ENCODE measurements at regions not wholly inside any gene's neighbourhood (a gene's known extent, or its start where the extent isn't known, plus 50 kb on each side); places are given as distances from the start of the nearest gene placed in this dataset.
"Not testable (repeated sequence)": the region's sequence is repeated elsewhere in the genome, so short reads cannot be mapped to it uniquely, and the experiment has no call there.

GRCh38 chr2:210860276-210860675 lies 303.9 kb downstream of the CPS1 start:
- intact Hi-C loops (cut with micrococcal nuclease): no loop called here

GRCh38 chr2:210861038-210861665 lies 304.8 kb downstream of the CPS1 start:
- intact Hi-C loops (cut with micrococcal nuclease): no loop called here

DNA sequence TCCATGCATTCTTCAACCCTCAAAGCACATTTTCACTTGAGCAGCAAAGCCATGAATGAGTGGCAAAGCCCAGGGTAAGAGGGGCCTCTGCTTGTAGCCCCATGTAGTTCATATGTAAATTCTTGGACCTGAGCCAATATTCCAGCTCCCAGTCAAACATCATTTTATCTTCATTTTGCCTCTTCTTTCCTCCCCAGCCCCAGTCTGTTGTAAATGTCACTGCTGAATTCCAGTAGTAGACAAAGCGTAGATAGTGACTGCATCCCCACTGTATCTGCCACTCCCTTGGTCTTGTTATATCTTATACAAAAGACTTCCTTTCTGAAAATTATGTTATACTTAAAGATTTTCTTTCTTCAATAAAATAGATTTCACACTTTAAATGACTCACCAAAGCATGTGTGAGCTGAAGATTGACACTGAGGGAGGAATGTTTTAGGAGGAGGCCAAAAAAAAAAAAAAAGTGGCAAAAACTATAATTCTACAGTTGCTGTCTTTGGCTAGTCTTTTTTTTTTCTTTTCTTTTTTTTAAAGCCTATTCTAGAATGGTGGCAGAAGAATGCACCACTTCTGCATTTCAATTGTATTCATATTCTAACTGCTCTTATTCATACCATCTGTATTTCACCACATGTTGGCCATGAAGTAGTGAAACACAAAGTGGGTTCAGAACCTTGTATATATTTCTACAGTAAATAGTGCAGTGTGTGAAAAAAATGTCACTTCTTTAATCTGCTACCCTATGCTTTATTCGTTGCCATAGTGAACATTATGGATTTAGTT lies 306.1 kb downstream of the CPS1 start:
- intact Hi-C loops (cut with micrococcal nuclease): no loop called here

DNA sequence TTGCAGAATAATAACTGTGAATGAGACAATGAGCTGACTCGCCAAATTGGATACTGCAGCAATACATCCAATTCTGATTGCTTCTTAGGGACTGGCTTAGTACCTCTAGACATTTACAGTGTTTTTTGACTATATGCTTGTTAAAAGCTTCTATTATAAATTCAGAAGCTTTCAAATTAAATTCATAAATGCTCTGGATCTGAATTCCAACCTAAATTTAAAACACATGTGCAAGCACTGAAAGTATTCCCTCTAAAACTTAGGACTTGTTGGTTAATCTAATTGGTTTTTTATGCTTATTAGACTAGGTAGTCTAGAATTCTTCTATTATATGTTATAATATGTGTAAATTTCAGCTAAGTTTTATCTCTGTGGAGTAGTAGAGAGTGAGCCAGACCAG lies 306.9 kb downstream of the CPS1 start:
- intact Hi-C loops (cut with micrococcal nuclease): no loop called here

DNA sequence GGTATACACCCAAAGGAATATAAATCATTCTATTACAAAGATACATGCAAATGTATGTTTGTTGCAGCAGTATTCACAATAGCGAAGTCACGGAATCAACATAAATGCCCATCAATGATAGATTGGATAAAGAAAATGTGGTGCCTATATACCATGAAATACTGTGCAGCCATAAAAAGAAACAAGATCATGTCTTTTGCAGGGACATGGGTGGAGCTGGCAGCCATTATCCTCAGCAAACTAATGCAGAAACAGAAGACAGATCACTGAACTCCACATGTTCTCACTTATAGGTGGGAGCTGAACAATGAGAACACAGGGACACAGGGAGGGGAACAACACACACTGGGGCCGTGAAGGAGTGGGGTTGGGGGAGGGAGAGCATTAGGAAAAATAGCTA lies 315.2 kb downstream of the CPS1 start:
- intact Hi-C loops (cut with micrococcal nuclease): not testable (repeated sequence)

DNA sequence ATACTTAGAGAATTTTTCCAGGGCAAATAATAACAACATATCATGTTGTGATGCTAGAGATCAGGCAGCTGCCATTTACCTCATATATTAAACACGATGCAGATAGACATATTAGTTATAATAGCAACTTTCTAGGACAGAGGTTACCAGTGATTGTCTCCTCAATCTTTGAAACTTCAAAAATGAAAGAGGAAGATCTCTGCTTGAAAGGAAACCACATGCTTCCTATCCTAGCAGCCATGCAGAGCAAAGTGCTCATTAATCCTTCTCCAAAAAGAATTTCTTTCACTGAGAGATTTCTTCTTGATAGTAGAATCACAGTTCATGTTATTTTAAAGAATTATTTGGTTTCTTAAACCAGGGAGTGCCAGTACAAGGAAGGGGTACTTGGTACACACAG lies 317.2 kb downstream of the CPS1 start:
- intact Hi-C loops (cut with micrococcal nuclease): no loop called here

DNA sequence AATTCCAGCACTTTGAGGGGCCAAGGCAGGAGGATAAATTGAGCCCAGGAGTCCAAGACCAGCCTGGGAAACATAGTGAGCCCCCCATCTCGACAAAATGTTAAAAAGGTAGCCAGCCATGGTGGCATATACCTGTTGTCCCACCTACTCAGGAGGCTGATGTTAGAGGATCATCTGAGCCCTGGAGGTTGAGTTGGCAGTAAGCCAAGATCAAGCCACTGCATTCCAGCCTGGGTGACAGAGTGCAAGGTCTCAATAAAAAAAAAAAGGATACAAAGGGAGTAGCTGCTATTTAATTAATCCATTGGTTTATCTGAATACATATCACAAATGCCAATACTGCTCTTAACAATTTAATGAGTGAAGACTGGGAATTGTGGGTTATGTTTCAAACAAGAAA lies 327.8 kb downstream of the CPS1 start:
- intact Hi-C loops (cut with micrococcal nuclease): no loop called here

GRCh38 chr2:210888035-210888434 lies 331.6 kb downstream of the CPS1 start:
- intact Hi-C loops (cut with micrococcal nuclease): no loop called here

- intact Hi-C loops (cut with micrococcal nuclease): no loop called here
Measured at GRCh38 chr2:210895132-210895531, 338.7 kb downstream of the CPS1 start.

DNA sequence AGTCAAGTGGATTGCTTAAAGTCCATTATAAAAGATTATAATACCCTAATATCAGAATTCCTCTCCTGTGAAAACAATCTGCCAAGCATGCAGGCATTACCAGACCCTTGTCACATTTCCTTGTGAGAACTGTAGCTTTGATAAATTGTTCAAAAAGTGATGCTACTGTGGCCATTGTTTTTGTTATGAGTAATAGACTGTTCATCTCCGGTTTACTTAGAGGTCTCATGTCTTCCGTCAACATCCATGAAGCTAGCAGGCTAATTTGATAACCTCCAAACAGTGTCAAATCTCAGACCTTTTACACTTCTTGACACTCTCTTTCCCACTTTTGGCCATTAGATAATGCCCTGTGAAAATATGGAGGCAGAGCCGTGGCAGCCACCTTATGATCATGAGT lies 342.7 kb downstream of the CPS1 start:
- intact Hi-C loops (cut with micrococcal nuclease): no loop called here

GRCh38 chr2:210901326-210901725 lies 344.9 kb downstream of the CPS1 start:
- intact Hi-C loops (cut with micrococcal nuclease): no loop called here

GRCh38 chr2:210912779-210913178 lies 356.4 kb downstream of the CPS1 start:
- intact Hi-C loops (cut with micrococcal nuclease): no loop called here

- intact Hi-C loops (cut with micrococcal nuclease): no loop called here
Measured at GRCh38 chr2:210913461-210913860, 357.1 kb downstream of the CPS1 start.

DNA sequence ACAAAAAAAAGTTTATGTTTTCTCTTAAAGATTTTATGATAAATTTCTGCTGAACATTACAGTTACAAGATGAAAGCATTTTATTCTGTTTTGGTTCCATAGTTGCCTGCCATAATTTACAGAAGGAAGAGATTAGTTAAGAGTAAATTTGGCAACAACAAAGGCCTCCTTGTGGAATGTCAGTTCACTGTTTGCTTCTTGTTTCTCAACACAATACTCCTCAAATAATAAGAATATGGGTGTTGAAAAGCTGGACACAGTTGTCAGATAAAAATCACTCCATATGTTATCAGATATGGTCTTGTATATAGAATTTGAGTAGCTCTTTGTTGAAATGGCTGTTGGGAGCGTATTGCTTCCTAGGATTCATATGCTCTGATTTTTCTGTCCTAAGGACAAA lies 359.5 kb downstream of the CPS1 start:
- intact Hi-C loops (cut with micrococcal nuclease): no loop called here

- intact Hi-C loops (cut with micrococcal nuclease): no loop called here
Measured at GRCh38 chr2:210917465-210917864, 361.1 kb downstream of the CPS1 start.

GRCh38 chr2:210919128-210919527 lies 362.7 kb downstream of the CPS1 start:
- intact Hi-C loops (cut with micrococcal nuclease): no loop called here

DNA sequence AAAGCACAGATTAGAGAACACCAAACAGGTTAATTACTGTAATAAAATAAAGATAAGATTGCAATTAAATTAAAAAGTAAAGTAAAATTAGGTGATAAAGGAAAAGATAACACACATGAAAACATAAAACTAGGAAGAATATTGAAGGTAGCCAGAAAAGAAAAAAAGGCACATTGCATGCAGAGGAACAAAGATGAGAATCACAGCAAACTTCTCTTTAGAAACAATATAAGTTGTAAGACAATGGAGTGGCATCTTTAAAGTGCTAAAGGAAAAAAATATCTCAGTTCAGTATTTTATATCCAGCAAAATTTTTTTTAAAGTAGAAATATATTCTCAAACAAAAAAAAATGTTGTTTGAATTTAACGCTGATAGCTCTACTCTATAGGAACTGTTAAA lies 366.0 kb downstream of the CPS1 start:
- intact Hi-C loops (cut with micrococcal nuclease): no loop called here

- intact Hi-C loops (cut with micrococcal nuclease): no loop called here
Measured at GRCh38 chr2:210928714-210929113, 372.3 kb downstream of the CPS1 start.

DNA sequence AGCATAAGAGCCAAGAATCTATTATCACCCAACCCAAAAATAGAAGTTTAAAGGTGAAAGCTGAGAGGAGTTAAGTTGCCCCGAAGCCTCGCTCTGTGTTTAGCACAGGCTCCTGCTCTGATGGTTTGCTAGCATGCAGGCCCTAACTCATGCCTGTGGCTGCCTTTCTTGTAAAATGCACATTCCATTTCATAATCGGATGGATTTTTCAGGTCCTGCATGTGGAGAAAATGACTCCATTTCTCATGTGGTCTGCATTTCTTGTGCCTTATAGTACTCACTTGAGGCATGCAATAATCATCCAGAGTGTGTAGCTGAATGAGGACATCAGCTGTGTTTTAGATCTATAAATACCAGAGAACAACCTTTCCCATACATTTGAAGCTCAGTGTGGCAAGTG lies 381.8 kb downstream of the CPS1 start:
- intact Hi-C loops (cut with micrococcal nuclease): no loop called here

DNA sequence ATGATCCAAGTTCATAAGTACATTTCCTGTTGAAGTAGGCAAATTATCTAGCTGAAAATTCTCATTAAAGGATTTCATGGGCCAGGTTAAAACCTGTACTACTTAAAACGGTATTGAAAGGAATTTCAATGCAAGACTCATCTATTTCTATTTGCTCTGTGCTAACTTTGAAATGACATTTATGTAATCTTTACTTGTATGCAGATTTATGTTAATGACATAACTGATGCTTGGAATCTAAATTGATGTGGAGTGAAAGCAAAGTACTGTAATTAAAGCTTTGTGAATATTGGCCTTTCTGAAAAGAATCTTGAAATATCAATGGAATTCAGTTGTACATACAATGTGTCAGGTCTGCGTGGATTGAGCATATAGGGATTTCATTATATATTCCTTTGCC lies 390.0 kb downstream of the CPS1 start:
- intact Hi-C loops (cut with micrococcal nuclease): no loop called here

DNA sequence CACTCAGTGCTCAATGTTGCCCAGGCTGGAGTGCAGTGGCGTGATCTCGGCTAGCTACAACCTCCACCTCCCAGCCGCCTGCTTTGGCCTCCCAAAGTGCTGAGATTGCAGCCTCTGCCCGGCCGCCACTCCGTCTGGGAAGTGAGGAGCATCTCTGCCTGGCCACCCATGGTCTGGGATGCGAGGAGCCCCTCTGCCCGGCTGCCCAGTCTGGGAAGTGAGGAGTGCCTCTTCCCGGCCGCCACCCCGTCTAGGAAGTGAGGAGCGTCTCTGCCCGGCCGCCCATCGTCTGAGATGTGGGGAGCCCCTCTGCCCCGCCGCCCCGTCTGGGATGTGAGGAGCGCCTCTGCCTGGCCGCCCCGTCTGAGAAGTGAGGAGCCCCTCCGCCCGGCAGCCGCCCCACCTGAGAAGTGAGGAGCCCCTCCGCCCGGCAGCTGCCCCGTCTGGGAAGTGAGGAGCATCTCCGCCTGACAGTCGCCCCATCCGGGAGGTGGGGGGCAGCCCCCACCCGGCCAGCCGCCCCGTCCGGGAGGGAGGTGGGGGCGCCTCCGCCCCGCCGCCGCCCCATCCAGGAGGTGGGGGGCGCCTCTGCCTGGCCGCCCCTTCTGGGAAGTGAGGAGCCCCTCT lies 394.1 kb downstream of the CPS1 start:
- intact Hi-C loops (cut with micrococcal nuclease): not testable (repeated sequence)

DNA sequence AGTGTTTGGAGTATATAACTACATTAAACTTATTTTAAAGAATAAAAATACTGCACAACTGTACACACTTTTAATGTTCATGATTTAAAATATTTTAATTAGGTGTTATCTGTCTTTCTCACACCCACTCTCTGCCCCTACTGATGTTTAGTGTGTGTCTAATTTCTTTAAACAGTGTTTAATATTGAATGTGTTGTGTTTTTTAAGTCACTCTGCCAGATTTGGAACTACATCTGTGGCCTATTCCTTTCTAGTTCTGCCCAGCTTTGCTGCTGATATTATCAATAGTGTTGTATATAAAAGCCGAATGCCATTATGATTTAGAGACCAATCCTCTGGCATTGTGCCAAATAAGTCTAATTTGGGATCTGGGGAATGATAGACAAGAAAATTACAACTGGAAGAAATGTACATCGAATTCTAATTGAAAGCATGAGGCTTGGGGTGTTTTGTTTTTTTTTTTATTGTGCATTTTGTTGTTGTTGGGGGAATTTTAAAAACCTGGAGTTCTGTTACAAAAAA lies 398.0 kb downstream of the CPS1 start:
- intact Hi-C loops (cut with micrococcal nuclease): no loop called here

GRCh38 chr2:210955591-210955990 lies 399.2 kb downstream of the CPS1 start:
- intact Hi-C loops (cut with micrococcal nuclease): no loop called here
